Liver (tissue), 8 donors: ENCODE measurements at regions not wholly inside any gene's neighbourhood (a gene's known extent, or its start where the extent isn't known, plus 50 kb on each side); places are given as distances from the start of the nearest gene placed in this dataset.

Experiments used
- DNase-seq: peaks from one replicate; pipeline ENCODE4 v3.0.0-alpha.2; 2017; ENCODE audit warnings: low spot score
- H3K27ac ChIP-seq, 2 donors: one replicate each; pipeline ENCODE4 v1.7.0; 2013; ENCODE audit warnings: inconsistent platforms in 2 of 2, low read length in 2 of 2, control low read depth in 1 of 2, low read depth in 1 of 2, mild to moderate bottlenecking in 1 of 2
- H3K27me3 ChIP-seq, 4 donors: one replicate each; pipeline versions ENCODE4 v1.6.1 to v1.7.0; 2013; ENCODE audit warnings: low read length in 3 of 4, inconsistent platforms in 1 of 4, mild to moderate bottlenecking in 1 of 4, moderate library complexity in 1 of 4; ENCODE audit not compliant: control insufficient read depth in 4 of 4, insufficient read depth in 4 of 4
- H3K36me3 ChIP-seq, 4 donors: one replicate each; pipeline versions ENCODE4 v1.6.1 to v1.7.0; 2013; ENCODE audit warnings: low read length in 3 of 4, mild to moderate bottlenecking in 3 of 4, low read depth in 1 of 4, moderate library complexity in 1 of 4; ENCODE audit not compliant: control insufficient read depth in 4 of 4, insufficient read depth in 3 of 4
- H3K4me1 ChIP-seq, 4 donors: one replicate each; pipeline versions ENCODE4 v1.6.1 to v1.7.0; 2013; ENCODE audit warnings: low read length in 3 of 4, mild to moderate bottlenecking in 3 of 4, moderate library complexity in 1 of 4; ENCODE audit not compliant: control insufficient read depth in 4 of 4, insufficient read depth in 4 of 4
- H3K4me3 ChIP-seq, 3 donors: one replicate each; pipeline versions ENCODE4 v1.6.1 to v1.7.0; 2013; ENCODE audit warnings: low read length in 3 of 3, control low read depth in 1 of 3, low read depth in 1 of 3, mild to moderate bottlenecking in 1 of 3
- H3K9ac ChIP-seq, 2 donors: one replicate each; pipeline ENCODE4 v1.7.0; 2013; ENCODE audit warnings: low read length in 2 of 2, mild to moderate bottlenecking in 2 of 2, moderate library complexity in 2 of 2, control low read depth in 1 of 2, low read depth in 1 of 2
- H3K9me3 ChIP-seq, 4 donors: one replicate each; pipeline versions ENCODE4 v1.6.1 to v1.7.0; 2013; ENCODE audit warnings: low read length in 3 of 4; ENCODE audit not compliant: control insufficient read depth in 4 of 4
- ATF3 ChIP-seq: IDR thresholded peaks from 2 replicates; pipeline ENCODE4 v1.6.1; 2016; ENCODE audit warnings: antibody characterized with exemption
- CTCF ChIP-seq: fragments of 150-350 bp; IDR thresholded peaks from 2 replicates; pipeline ENCODE4 v1.5.1; 2017; ENCODE audit warnings: improper control_type of control experiment, low read depth, low read length; ENCODE audit not compliant: missing input control
- EGR1 ChIP-seq, 2 donors: IDR thresholded peaks; 2 replicates each; pipeline ENCODE4 v1.6.1; 2016 to 2018; ENCODE audit warnings: antibody characterized with exemption in 2 of 2, low read depth in 2 of 2
- FOXA1 ChIP-seq: IDR thresholded peaks from 2 replicates; pipeline ENCODE4 v1.6.1; 2016; ENCODE audit warnings: antibody characterized with exemption
- FOXA2 ChIP-seq: IDR thresholded peaks from 2 replicates; pipeline ENCODE4 v1.6.1; 2016; ENCODE audit warnings: antibody characterized with exemption
- GABPA ChIP-seq, 2 donors: IDR thresholded peaks in 1 of 2; conservative IDR thresholded peaks in 1 of 2; 2 replicates each; pipeline ENCODE4 v1.6.1; 2016; ENCODE audit warnings: antibody characterized with exemption in 2 of 2, mild to moderate bottlenecking in 1 of 2, moderate library complexity in 1 of 2
- HNF4A ChIP-seq, 2 donors: conservative IDR thresholded peaks; 2 replicates each; pipeline ENCODE4 v1.6.1; 2016; ENCODE audit warnings: antibody characterized with exemption in 2 of 2, mild to moderate bottlenecking in 2 of 2
- JUND ChIP-seq, 2 donors: IDR thresholded peaks; 2 replicates each; pipeline ENCODE4 v1.6.1; 2016; ENCODE audit warnings: antibody characterized with exemption in 2 of 2
- MAX ChIP-seq: IDR thresholded peaks from 2 replicates; pipeline ENCODE4 v1.6.1; 2016; ENCODE audit warnings: antibody characterized with exemption
- NR2F2 ChIP-seq: IDR thresholded peaks from 2 replicates; pipeline ENCODE4 v1.6.1; 2016; ENCODE audit warnings: antibody characterized with exemption
- RAD21 ChIP-seq, 2 donors: IDR thresholded peaks; 2 replicates each; pipeline ENCODE4 v1.6.1; 2016; ENCODE audit warnings: antibody characterized with exemption in 2 of 2, mild to moderate bottlenecking in 2 of 2
- REST ChIP-seq: IDR thresholded peaks from 2 replicates; pipeline ENCODE4 v1.6.1; 2016; ENCODE audit warnings: antibody characterized with exemption, mild to moderate bottlenecking
- RXRA ChIP-seq, 2 donors: IDR thresholded peaks; 2 replicates each; pipeline ENCODE4 v1.6.1; 2017 to 2018; ENCODE audit warnings: antibody characterized with exemption in 2 of 2, mild to moderate bottlenecking in 1 of 2
- SP1 ChIP-seq: IDR thresholded peaks from 2 replicates; pipeline ENCODE4 v1.6.1; 2018; ENCODE audit warnings: antibody characterized with exemption, mild to moderate bottlenecking
- TAF1 ChIP-seq: conservative IDR thresholded peaks from 2 replicates; pipeline ENCODE4 v1.6.1; 2016; ENCODE audit warnings: antibody characterized with exemption, mild to moderate bottlenecking
- YY1 ChIP-seq: IDR thresholded peaks from 2 replicates; pipeline ENCODE4 v1.6.1; 2016; ENCODE audit warnings: antibody characterized with exemption, mild to moderate bottlenecking
- ZBTB33 ChIP-seq: IDR thresholded peaks from 2 replicates; pipeline ENCODE4 v1.6.1; 2016; ENCODE audit warnings: antibody characterized with exemption
- WGBS: extraction: QIAGEN DNeasy Blood & Tissue Kit; methylation state at CpG from one replicate; pipeline ENCODE4 v1.1.7; 2013; 5-methylcytosine and 5-hydroxymethylcytosine counted together
- donor health status: healthy.
- donor health status: healthy.
- donor health status: healthy.
- donor health status: healthy.
- donor health status: healthy.

- Histone ChIP-seq H3K4me3 (no peak overlapping the region), H3K27ac (no peak overlapping the region), H3K4me1 (no peaks in the 10 kb centered on the region), H3K9ac (no peak overlapping the region), H3K27me3 (peaks cover 0 to 2% (median 0%) of the 10 kb centered on the region in 4 donors), H3K9me3 (peaks cover 0 to 4% (median 3%) of the 10 kb centered on the region in 4 donors), H3K36me3 (no peaks in the 10 kb centered on the region)
- TF ChIP-seq HNF4A (conservative IDR thresholded peaks at IDR 0.05) (no peak), ATF3 (no peak), RAD21 (IDR thresholded peaks at IDR 0.05) (no peak), MAX (no peak), TAF1 (no peak), GABPA (IDR thresholded peaks at IDR 0.05 in 1 of 2, conservative IDR thresholded peaks at IDR 0.05 in 1 of 2) (no peak), EGR1 (IDR thresholded peaks at IDR 0.05; ENCODE audit: low read depth in 2 of 2) (no peak), REST (no peak), NR2F2 (no peak), RXRA (IDR thresholded peaks at IDR 0.05) (no peak), SP1 (no peak), FOXA1 (no peak), FOXA2 (no peak), JUND (IDR thresholded peaks at IDR 0.05) (no peak), CTCF (no peak)
- 43% methylated on average over 13 of the region's 13 CpGs for WGBS
- no peak for DNase-seq
These were observed 262.4 kb downstream of the SS18 start for GRCh38 chr18:25827961-25828561.

- H3K27ac ChIP-seq: no peak overlapping the region
- no peak overlapping the region for H3K9ac ChIP-seq
- WGBS: 72% methylated on average over 4 of the region's 4 CpGs
- peaks cover 0 to 4% (median 3%) of the 10 kb centered on the region in 4 donors for H3K9me3 ChIP-seq
- no peaks in the 10 kb centered on the region for H3K4me1 ChIP-seq
- TF ChIP-seq ATF3: no peak
- no peak for TF ChIP-seq RAD21 (IDR thresholded peaks at IDR 0.05)
- no peak for TF ChIP-seq ZBTB33
- no peak for TF ChIP-seq JUND (IDR thresholded peaks at IDR 0.05)
- no peak for TF ChIP-seq SP1
- no peak for TF ChIP-seq GABPA (IDR thresholded peaks at IDR 0.05 in 1 of 2, conservative IDR thresholded peaks at IDR 0.05 in 1 of 2)
- no peak for TF ChIP-seq FOXA1
- TF ChIP-seq NR2F2: no peak
- TF ChIP-seq FOXA2: no peak
- TF ChIP-seq YY1: no peak
- H3K4me3 ChIP-seq: no peak overlapping the region
- no peak for DNase-seq
- H3K36me3 ChIP-seq: no peaks in the 10 kb centered on the region
- peaks cover 0 to 2% (median 0%) of the 10 kb centered on the region in 4 donors for H3K27me3 ChIP-seq
These were observed 263.2 kb downstream of the SS18 start for GRCh38 chr18:25827228-25827627.
